HG03558 (cell line): ENCODE measurements at regions not wholly inside any gene's neighbourhood (a gene's known extent, or its start where the extent isn't known, plus 50 kb on each side); places are given as distances from the start of the nearest gene placed in this dataset.
"Not testable (repeated sequence)": the region's sequence is repeated elsewhere in the genome, so short reads cannot be mapped to it uniquely, and the experiment has no call there.

Experiments
- ATAC-seq: cut with Tn5 transposase; IDR thresholded peaks from one replicate; pipeline ENCODE4 v1.9.1; 2021; ENCODE audit warnings: moderate number of reproducible peaks; ENCODE audit not compliant: unreplicated experiment; ENCODE audit errors: extremely low read depth

GRCh38 chr3:117056946-117057345, 347.4 kb downstream of the TUSC7 start:
- not testable (repeated sequence) for ATAC-seq

GRCh38 chr3:117059067-117059955, 349.7 kb downstream of the TUSC7 start:
- no peak for ATAC-seq

GRCh38 chr3:117059956-117060270, 350.3 kb downstream of the TUSC7 start:
- no peak for ATAC-seq

GRCh38 chr3:117063930-117064329, 354.4 kb downstream of the TUSC7 start:
- no peak for ATAC-seq

GRCh38 chr3:117068301-117068700, 358.7 kb downstream of the TUSC7 start:
- ATAC-seq: no peak

- ATAC-seq: no peak
Observed at GRCh38 chr3:117074826-117075225, 365.2 kb downstream of the TUSC7 start.

- no peak for ATAC-seq
Observed at GRCh38 chr3:117079997-117080396, 370.4 kb downstream of the TUSC7 start.

GRCh38 chr3:117080872-117081271, 371.3 kb downstream of the TUSC7 start:
- no peak for ATAC-seq

GRCh38 chr3:117084277-117084676, 374.7 kb downstream of the TUSC7 start:
- ATAC-seq: no peak

- no peak for ATAC-seq
Observed at GRCh38 chr3:117084739-117085270, 375.2 kb downstream of the TUSC7 start.

GRCh38 chr3:117091676-117092075, 382.1 kb downstream of the TUSC7 start:
- ATAC-seq: no peak

GRCh38 chr3:117096549-117096948, 387.0 kb downstream of the TUSC7 start:
- ATAC-seq: no peak

GRCh38 chr3:117097351-117097750, 387.8 kb downstream of the TUSC7 start:
- ATAC-seq: no peak

GRCh38 chr3:117101697-117102096, 392.1 kb downstream of the TUSC7 start:
- no peak for ATAC-seq

GRCh38 chr3:117102426-117102825, 392.8 kb downstream of the TUSC7 start:
- ATAC-seq: no peak

GRCh38 chr3:117103675-117104074, 394.1 kb downstream of the TUSC7 start:
- ATAC-seq: no peak

GRCh38 chr3:117104381-117104780, 394.8 kb downstream of the TUSC7 start:
- ATAC-seq: no peak

GRCh38 chr3:117104792-117105191, 395.2 kb downstream of the TUSC7 start:
- ATAC-seq: no peak

GRCh38 chr3:117105686-117106085, 396.1 kb downstream of the TUSC7 start:
- no peak for ATAC-seq

GRCh38 chr3:117106396-117106795, 396.8 kb downstream of the TUSC7 start:
- no peak for ATAC-seq

GRCh38 chr3:117107946-117108345, 398.4 kb downstream of the TUSC7 start:
- no peak for ATAC-seq

GRCh38 chr3:117109178-117109577, 399.6 kb downstream of the TUSC7 start:
- ATAC-seq: no peak
